HepG2 (cell line): ENCODE measurements at regions not wholly inside any gene's neighbourhood (a gene's known extent, or its start where the extent isn't known, plus 50 kb on each side); places are given as distances from the start of the nearest gene placed in this dataset.

Source experiments
- ATAC-seq: fragments of 200-7000 bp; cut with Tn5 transposase; 3 replicates; pipeline ENCODE4 v1.9.1; 2020; ENCODE audit warnings: mild to moderate bottlenecking, moderate library complexity
- BruUV-seq: library from RNA; stranded (reverse); fragments of 400-500 nt; replicated peaks from 2 replicates; lab custom pipeline; 2021; lab: Mats Ljungman, UMichigan
- CTCF ChIA-PET: fragments of 300-600 bp; formaldehyde crosslinking; extraction: SDS; loops from one replicate; lab custom pipeline; 2021; ENCODE audit warnings: low total read pairs, inconsistent platforms, low intra/inter-chr PET ratio; lab: Yijun Ruan, JAX
- POLR2A ChIA-PET: fragments of 350-600 bp; sonication (Branson Sonifier 250); formaldehyde crosslinking; loops from one replicate; lab custom pipeline; 2020; ENCODE audit warnings: antibody characterized with exemption, inconsistent platforms; lab: Yijun Ruan, JAX
- DNase-seq: peaks from one replicate; pipeline ENCODE4 v3.0.0-alpha.2; 2015; ENCODE audit warnings: low spot score
- FAIRE-seq: peaks from 3 replicates; lab custom pipeline; 2011; peaks lifted over from hg19 to GRCh38; lab: Jason Lieb, UNC
- H2AFZ ChIP-seq: one replicate; pipeline ENCODE4 v1.6.1; 2011; ENCODE audit warnings: low read length, inconsistent platforms
- H3K27ac ChIP-seq: fragments of 300-600 bp; 3 replicates; pipeline ENCODE4 v1.8.0; 2011; ENCODE audit warnings: mixed run types, mild to moderate bottlenecking, mixed read lengths, low read length, inconsistent platforms; ENCODE audit not compliant: insufficient read depth; ENCODE audit errors: extremely low read length
- H3K27me3 ChIP-seq, 2 experiments: fragments of 200-600 bp in 1 of 2; 2 replicates in 1 of 2; 3 replicates in 1 of 2; pipeline versions ENCODE4 v1.6.0 to v1.8.0; 2011; ENCODE audit warnings: low read length in 2 of 2, mild to moderate bottlenecking in 2 of 2, moderate library complexity in 2 of 2, inconsistent platforms in 1 of 2; ENCODE audit not compliant: insufficient read depth in 2 of 2, control insufficient read depth in 1 of 2
- H3K36me3 ChIP-seq, 2 experiments: fragments of 200-600 bp in 1 of 2; replicated peaks in 1 of 2; 2 replicates in 1 of 2; 3 replicates in 1 of 2; pipeline versions ENCODE4 v1.5.1 to v1.8.0; 2011; ENCODE audit warnings: low read length in 2 of 2, inconsistent platforms in 1 of 2; ENCODE audit not compliant: insufficient read depth in 2 of 2, control insufficient read depth in 1 of 2
- H3K4me1 ChIP-seq: 2 replicates; pipeline ENCODE4 v1.5.1; 2012; ENCODE audit warnings: low read length, inconsistent platforms; ENCODE audit not compliant: insufficient read depth
- H3K4me2 ChIP-seq: 2 replicates; pipeline ENCODE4 v1.6.0; 2011; ENCODE audit warnings: low read depth, low read length, inconsistent platforms
- H3K4me3 ChIP-seq, 3 experiments: fragments of 200-600 bp in 1 of 3; sonication (generic), shearing (Covaris generic) in 1 of 3; replicated peaks in 1 of 3; 2 replicates each; pipeline ENCODE4 v1.5.1; 2011 to 2016; ENCODE audit warnings: low read length in 3 of 3, inconsistent platforms in 2 of 3, low read depth in 2 of 3, mild to moderate bottlenecking in 2 of 3, control low read depth in 1 of 3, mixed read lengths in 1 of 3; ENCODE audit not compliant: insufficient read depth in 1 of 3
- H3K79me2 ChIP-seq: one replicate; pipeline ENCODE4 v1.6.1; 2011; ENCODE audit warnings: low read length, inconsistent platforms; ENCODE audit not compliant: insufficient read depth
- H3K9ac ChIP-seq: 2 replicates; pipeline ENCODE4 v1.6.0; 2011; ENCODE audit warnings: mild to moderate bottlenecking, low read depth, low read length, inconsistent platforms; ENCODE audit not compliant: insufficient read depth
- H3K9me3 ChIP-seq: 2 replicates; pipeline ENCODE4 v1.5.1; 2012; ENCODE audit warnings: mild to moderate bottlenecking, low read length
- H4K20me1 ChIP-seq: 2 replicates; pipeline ENCODE4 v1.6.0; 2011; ENCODE audit warnings: inconsistent platforms, mild to moderate bottlenecking, low read length, moderate library complexity; ENCODE audit not compliant: insufficient read depth
- CAMTA2 ChIP-seq: sonication (generic); formaldehyde crosslinking; IDR thresholded peaks from 2 replicates; pipeline ENCODE4 v1.4.0; 2020; ENCODE audit warnings: mild to moderate bottlenecking, missing genetic modification reagents, borderline replicate concordance
- MTA1 ChIP-seq: sonication (generic); formaldehyde crosslinking; IDR thresholded peaks from 2 replicates; pipeline ENCODE4 v1.4.0; 2020; ENCODE audit warnings: missing genetic modification reagents, mild to moderate bottlenecking, borderline replicate concordance
- NR3C1 ChIP-seq: sonication (generic); formaldehyde crosslinking; IDR thresholded peaks from 2 replicates; pipeline ENCODE4 v1.4.0; 2020; ENCODE audit warnings: missing genetic modification reagents
- PAWR ChIP-seq: sonication (generic); formaldehyde crosslinking; IDR thresholded peaks from 2 replicates; pipeline ENCODE4 v1.4.0; 2020; ENCODE audit warnings: missing genetic modification reagents, mild to moderate bottlenecking, borderline replicate concordance
- ZNF143 ChIP-seq: sonication (generic); formaldehyde crosslinking; IDR thresholded peaks from 2 replicates; pipeline ENCODE4 v1.4.0; 2020; ENCODE audit warnings: missing genetic modification reagents
- ZNF614 ChIP-seq: IDR thresholded peaks from 2 replicates; pipeline ENCODE4 v1.6.1; 2018; ENCODE audit warnings: missing biosample characterization, missing genetic modification reagents, inconsistent platforms, borderline replicate concordance
- ZSCAN21 ChIP-seq: sonication (generic); formaldehyde crosslinking; IDR thresholded peaks from 2 replicates; pipeline ENCODE4 v1.8.0; 2022; ENCODE audit warnings: mild to moderate bottlenecking, missing genetic modification reagents, moderate library complexity, borderline replicate concordance
- WGBS: methylation state at CpG from one replicate; pipeline ENCODE4 v1.1.6; 2017; ENCODE audit warnings: low lambda C conversion rate; 5-methylcytosine and 5-hydroxymethylcytosine counted together
- in situ Hi-C: cut with HindIII; loops from 2 replicates; pipeline ENCODE4 v1.10.0; 2017; ENCODE audit warnings: low pct_unique_long_range_greater_than_20kb; ENCODE audit not compliant: extremely low pct_ligation_motif_present
- intact Hi-C: fragments of 100-400 bp; cut with micrococcal nuclease; formaldehyde crosslinking; loops from one replicate; pipeline ENCODE4 v1.10.0; 2022; ENCODE audit not compliant: unreplicated experiment
- TF ChIP-seq, protein P1 (sequence below): sonication (generic); formaldehyde crosslinking; IDR thresholded peaks from 2 replicates; pipeline ENCODE4 v1.4.0; 2020; ENCODE audit warnings: mild to moderate bottlenecking, missing genetic modification reagents
- TF ChIP-seq, protein P2 (sequence below): sonication (generic); formaldehyde crosslinking; IDR thresholded peaks from 2 replicates; pipeline ENCODE4 v1.5.0; 2020; ENCODE audit warnings: mild to moderate bottlenecking, missing genetic modification reagents

DNA sequence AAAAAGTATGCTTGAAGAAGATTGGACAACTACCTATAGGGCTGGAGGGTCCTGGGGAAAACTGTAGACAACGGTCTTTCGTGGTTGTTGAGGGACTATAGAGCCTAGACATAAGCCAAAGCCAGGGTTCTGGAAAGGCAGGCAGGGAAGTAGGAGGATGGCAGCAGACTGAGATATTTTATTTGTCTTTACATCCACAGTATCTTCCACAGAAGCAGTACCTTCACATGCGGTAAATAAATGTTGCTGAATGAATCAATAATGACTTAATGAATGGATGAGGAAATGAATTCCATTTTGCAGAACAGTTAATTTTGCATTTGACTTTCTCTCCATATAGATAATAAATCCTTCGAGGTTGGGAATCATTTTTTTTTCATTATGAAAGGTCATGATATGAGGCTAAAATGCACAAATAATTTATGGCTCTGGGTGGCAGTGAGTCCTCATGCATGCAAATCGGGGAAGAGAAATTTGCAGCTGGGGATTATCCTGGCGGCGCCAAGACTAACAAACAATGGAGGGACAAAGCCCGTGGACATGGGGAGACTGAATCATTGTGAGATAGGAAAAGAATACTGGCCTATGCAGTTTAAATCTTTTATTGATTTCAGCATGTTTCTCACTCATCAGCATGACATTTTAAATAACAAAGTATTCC is 102.0 kb downstream of the ERCC5 start:
- TF ChIP-seq, protein P1, sequence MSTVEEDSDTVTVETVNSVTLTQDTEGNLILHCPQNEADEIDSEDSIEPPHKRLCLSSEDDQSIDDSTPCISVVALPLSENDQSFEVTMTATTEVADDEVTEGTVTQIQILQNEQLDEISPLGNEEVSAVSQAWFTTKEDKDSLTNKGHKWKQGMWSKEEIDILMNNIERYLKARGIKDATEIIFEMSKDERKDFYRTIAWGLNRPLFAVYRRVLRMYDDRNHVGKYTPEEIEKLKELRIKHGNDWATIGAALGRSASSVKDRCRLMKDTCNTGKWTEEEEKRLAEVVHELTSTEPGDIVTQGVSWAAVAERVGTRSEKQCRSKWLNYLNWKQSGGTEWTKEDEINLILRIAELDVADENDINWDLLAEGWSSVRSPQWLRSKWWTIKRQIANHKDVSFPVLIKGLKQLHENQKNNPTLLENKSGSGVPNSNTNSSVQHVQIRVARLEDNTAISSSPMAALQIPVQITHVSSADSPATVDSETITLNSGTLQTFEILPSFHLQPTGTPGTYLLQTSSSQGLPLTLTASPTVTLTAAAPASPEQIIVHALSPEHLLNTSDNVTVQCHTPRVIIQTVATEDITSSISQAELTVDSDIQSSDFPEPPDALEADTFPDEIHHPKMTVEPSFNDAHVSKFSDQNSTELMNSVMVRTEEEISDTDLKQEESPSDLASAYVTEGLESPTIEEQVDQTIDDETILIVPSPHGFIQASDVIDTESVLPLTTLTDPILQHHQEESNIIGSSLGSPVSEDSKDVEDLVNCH (CRISPR knock-in tag), result no peak
- TF ChIP-seq PAWR (CRISPR knock-in tag) (no peak), MTA1 (CRISPR knock-in tag) (no peak), CAMTA2 (CRISPR knock-in tag) (no peak), ZNF614 (no peak), ZNF143 (CRISPR knock-in tag) (no peak), NR3C1 (CRISPR knock-in tag) (no peak), ZSCAN21 (CRISPR knock-in tag) (no peak)
- TF ChIP-seq, protein P2, sequence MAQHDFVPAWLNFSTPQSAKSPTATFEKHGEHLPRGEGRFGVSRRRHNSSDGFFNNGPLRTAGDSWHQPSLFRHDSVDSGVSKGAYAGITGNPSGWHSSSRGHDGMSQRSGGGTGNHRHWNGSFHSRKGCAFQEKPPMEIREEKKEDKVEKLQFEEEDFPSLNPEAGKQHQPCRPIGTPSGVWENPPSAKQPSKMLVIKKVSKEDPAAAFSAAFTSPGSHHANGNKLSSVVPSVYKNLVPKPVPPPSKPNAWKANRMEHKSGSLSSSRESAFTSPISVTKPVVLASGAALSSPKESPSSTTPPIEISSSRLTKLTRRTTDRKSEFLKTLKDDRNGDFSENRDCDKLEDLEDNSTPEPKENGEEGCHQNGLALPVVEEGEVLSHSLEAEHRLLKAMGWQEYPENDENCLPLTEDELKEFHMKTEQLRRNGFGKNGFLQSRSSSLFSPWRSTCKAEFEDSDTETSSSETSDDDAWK (CRISPR knock-in tag), result no peak
- H3K79me2 ChIP-seq, result no peaks in the 10 kb centered on the region
- no peak overlapping the region for H2AFZ ChIP-seq
- H4K20me1 ChIP-seq, result no peaks in the 10 kb centered on the region
- no peak overlapping the region for H3K9ac ChIP-seq
- no peaks in the 10 kb centered on the region for H3K9me3 ChIP-seq
- WGBS, result 47% methylated on average over 8 of the region's 8 CpGs
- in situ Hi-C loops (no loop called here), intact Hi-C loops (no loop called here)
- DNase-seq, result no peak
- H3K4me1 ChIP-seq, result peaks cover 15% of the 10 kb centered on the region
- ATAC-seq, result no peak
- no peak overlapping the region for H3K4me3 ChIP-seq
- no TSS peak for BruUV-seq
- ChIA-PET CTCF (no interaction called here), POLR2A (no interaction called here)
- H3K27ac ChIP-seq, result no peak overlapping the region
- H3K27me3 ChIP-seq, result no peaks in the 10 kb centered on the region; a peak in 1 of 5 replicates
- H3K36me3 ChIP-seq, result no peaks in the 10 kb centered on the region
- no peak overlapping the region for H3K4me2 ChIP-seq
- FAIRE-seq, result no peak
